Panc1 (cell line): ENCODE measurements at regions not wholly inside any gene's neighbourhood (a gene's known extent, or its start where the extent isn't known, plus 50 kb on each side); places are given as distances from the start of the nearest gene placed in this dataset.

Experiments used
- ATAC-seq: fragments of 200-7000 bp; cut with Tn5 transposase; 2 replicates; pipeline ENCODE4 v1.9.1; 2020; ENCODE audit warnings: mild to moderate bottlenecking, moderate library complexity
- BruUV-seq: library from RNA; stranded (reverse); fragments of 400-500 nt; replicated peaks from 2 replicates; lab custom pipeline; 2021; lab: Mats Ljungman, UMichigan
- CTCF ChIA-PET: fragments of 300-600 bp; sonication (Branson Sonifier 250); formaldehyde crosslinking; loops from one replicate; lab custom pipeline; 2022; ENCODE audit warnings: antibody characterized with exemption; lab: Charles Lee
- POLR2A ChIA-PET: fragments of 300-600 bp; sonication (Branson Sonifier 250); formaldehyde crosslinking; loops from one replicate; lab custom pipeline; 2022; ENCODE audit warnings: antibody characterized with exemption; lab: Charles Lee
- DNase-seq: peaks from one replicate; pipeline ENCODE4 v3.0.0-alpha.2; 2010; ENCODE audit warnings: low read depth, low spot score
- H3K27ac ChIP-seq: 2 replicates; pipeline ENCODE4 v1.5.1; 2011; ENCODE audit warnings: mild to moderate bottlenecking, low read length, inconsistent platforms
- H3K27me3 ChIP-seq: fragments of 200-500 bp; sonication (Bioruptor generic); 2 replicates; pipeline ENCODE4 v1.6.0; 2014; ENCODE audit warnings: low read length, inconsistent platforms; ENCODE audit not compliant: control insufficient read depth, insufficient read depth
- H3K36me3 ChIP-seq: fragments of 200-500 bp; sonication (Bioruptor generic); 2 replicates; pipeline ENCODE4 v1.5.1; 2014; ENCODE audit warnings: inconsistent platforms, mild to moderate bottlenecking, low read length, moderate library complexity; ENCODE audit not compliant: control insufficient read depth, insufficient read depth
- H3K4me1 ChIP-seq: 2 replicates; pipeline ENCODE4 v1.5.1; 2011; ENCODE audit warnings: inconsistent platforms, mild to moderate bottlenecking, low read length, moderate library complexity; ENCODE audit not compliant: control insufficient read depth, insufficient read depth
- H3K4me3 ChIP-seq, 2 experiments: 2 replicates each; pipeline ENCODE4 v1.5.1; 2011 to 2012; ENCODE audit warnings: low read depth in 2 of 2, low read length in 2 of 2, mild to moderate bottlenecking in 2 of 2, inconsistent platforms in 1 of 2, moderate library complexity in 1 of 2
- H3K9me3 ChIP-seq: fragments of 200-500 bp; sonication (Bioruptor generic); 2 replicates; pipeline ENCODE4 v1.5.1; 2014; ENCODE audit warnings: low read depth, mild to moderate bottlenecking, inconsistent platforms, low read length, moderate library complexity; ENCODE audit not compliant: control insufficient read depth, insufficient read depth
- POLR2AphosphoS5 ChIP-seq: IDR thresholded peaks from 2 replicates; pipeline ENCODE4 v1.6.1; 2012; ENCODE audit warnings: mild to moderate bottlenecking, low read depth, low read length, moderate library complexity
- SIN3A ChIP-seq: IDR thresholded peaks from 2 replicates; pipeline ENCODE4 v1.6.1; 2012; ENCODE audit warnings: low read depth, mild to moderate bottlenecking, low read length, moderate library complexity, borderline replicate concordance; ENCODE audit not compliant: insufficient read depth
- TCF7L2 ChIP-seq: IDR thresholded peaks from 2 replicates; pipeline ENCODE4 v1.6.1; 2011; ENCODE audit warnings: mild to moderate bottlenecking, low read depth, low read length, inconsistent platforms
- in situ Hi-C: cut with HindIII; loops from 2 replicates; pipeline ENCODE4 v1.10.0; 2016; ENCODE audit warnings: low sequenced_read_pairs, low pct_unique_long_range_greater_than_20kb
- intact Hi-C: fragments of 100-400 bp; cut with micrococcal nuclease; formaldehyde crosslinking; loops from one replicate; pipeline ENCODE4 v1.10.0; 2022; ENCODE audit not compliant: unreplicated experiment
- TF ChIP-seq, protein P1 (sequence below), 2 experiments: IDR thresholded peaks; 2 replicates each; pipeline ENCODE4 v1.6.1; 2011 to 2012; ENCODE audit warnings: low read depth in 2 of 2, control low read depth in 1 of 2, low read length in 1 of 2, mild to moderate bottlenecking in 1 of 2, moderate library complexity in 1 of 2; ENCODE audit not compliant: insufficient read depth in 1 of 2
- TF ChIP-seq, protein P2 (sequence below): fragments of 450-650 bp; IDR thresholded peaks from 2 replicates; pipeline ENCODE4 v1.5.1; 2017; ENCODE audit warnings: mild to moderate bottlenecking

GRCh38 chr2:34349527-34349926, 750.4 kb upstream of the FAM98A start:
- no peak overlapping the region for H3K4me3 ChIP-seq
- in situ Hi-C loops, result no loop called here
- no TSS peak for BruUV-seq
- no peak for TF ChIP-seq POLR2AphosphoS5
- DNase-seq (no peak), ATAC-seq (no peak)
- no peak overlapping the region for H3K27ac ChIP-seq
- intact Hi-C loops, result no loop called here
- no peaks in the 10 kb centered on the region for H3K36me3 ChIP-seq
- ChIA-PET POLR2A (no interaction called here), CTCF (no interaction called here)
- no peaks in the 10 kb centered on the region for H3K27me3 ChIP-seq
- H3K4me1 ChIP-seq, result no peaks in the 10 kb centered on the region
- no peaks in the 10 kb centered on the region for H3K9me3 ChIP-seq

GRCh38 chr2:34345030-34345429, 745.9 kb upstream of the FAM98A start:
- no peaks in the 10 kb centered on the region for H3K27me3 ChIP-seq
- no peaks in the 10 kb centered on the region for H3K4me1 ChIP-seq
- ChIA-PET CTCF (no interaction called here), POLR2A (no interaction called here)
- no peak for TF ChIP-seq POLR2AphosphoS5
- TF ChIP-seq, protein P1, sequence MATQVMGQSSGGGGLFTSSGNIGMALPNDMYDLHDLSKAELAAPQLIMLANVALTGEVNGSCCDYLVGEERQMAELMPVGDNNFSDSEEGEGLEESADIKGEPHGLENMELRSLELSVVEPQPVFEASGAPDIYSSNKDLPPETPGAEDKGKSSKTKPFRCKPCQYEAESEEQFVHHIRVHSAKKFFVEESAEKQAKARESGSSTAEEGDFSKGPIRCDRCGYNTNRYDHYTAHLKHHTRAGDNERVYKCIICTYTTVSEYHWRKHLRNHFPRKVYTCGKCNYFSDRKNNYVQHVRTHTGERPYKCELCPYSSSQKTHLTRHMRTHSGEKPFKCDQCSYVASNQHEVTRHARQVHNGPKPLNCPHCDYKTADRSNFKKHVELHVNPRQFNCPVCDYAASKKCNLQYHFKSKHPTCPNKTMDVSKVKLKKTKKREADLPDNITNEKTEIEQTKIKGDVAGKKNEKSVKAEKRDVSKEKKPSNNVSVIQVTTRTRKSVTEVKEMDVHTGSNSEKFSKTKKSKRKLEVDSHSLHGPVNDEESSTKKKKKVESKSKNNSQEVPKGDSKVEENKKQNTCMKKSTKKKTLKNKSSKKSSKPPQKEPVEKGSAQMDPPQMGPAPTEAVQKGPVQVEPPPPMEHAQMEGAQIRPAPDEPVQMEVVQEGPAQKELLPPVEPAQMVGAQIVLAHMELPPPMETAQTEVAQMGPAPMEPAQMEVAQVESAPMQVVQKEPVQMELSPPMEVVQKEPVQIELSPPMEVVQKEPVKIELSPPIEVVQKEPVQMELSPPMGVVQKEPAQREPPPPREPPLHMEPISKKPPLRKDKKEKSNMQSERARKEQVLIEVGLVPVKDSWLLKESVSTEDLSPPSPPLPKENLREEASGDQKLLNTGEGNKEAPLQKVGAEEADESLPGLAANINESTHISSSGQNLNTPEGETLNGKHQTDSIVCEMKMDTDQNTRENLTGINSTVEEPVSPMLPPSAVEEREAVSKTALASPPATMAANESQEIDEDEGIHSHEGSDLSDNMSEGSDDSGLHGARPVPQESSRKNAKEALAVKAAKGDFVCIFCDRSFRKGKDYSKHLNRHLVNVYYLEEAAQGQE (IDR thresholded peaks at IDR 0.05; ENCODE audit: insufficient read depth in 1 of 2, low read depth in 2 of 2, low read length in 1 of 2), result no peak
- TF ChIP-seq TCF7L2, result no peak
- TF ChIP-seq SIN3A, result no peak
- TF ChIP-seq, protein P2, sequence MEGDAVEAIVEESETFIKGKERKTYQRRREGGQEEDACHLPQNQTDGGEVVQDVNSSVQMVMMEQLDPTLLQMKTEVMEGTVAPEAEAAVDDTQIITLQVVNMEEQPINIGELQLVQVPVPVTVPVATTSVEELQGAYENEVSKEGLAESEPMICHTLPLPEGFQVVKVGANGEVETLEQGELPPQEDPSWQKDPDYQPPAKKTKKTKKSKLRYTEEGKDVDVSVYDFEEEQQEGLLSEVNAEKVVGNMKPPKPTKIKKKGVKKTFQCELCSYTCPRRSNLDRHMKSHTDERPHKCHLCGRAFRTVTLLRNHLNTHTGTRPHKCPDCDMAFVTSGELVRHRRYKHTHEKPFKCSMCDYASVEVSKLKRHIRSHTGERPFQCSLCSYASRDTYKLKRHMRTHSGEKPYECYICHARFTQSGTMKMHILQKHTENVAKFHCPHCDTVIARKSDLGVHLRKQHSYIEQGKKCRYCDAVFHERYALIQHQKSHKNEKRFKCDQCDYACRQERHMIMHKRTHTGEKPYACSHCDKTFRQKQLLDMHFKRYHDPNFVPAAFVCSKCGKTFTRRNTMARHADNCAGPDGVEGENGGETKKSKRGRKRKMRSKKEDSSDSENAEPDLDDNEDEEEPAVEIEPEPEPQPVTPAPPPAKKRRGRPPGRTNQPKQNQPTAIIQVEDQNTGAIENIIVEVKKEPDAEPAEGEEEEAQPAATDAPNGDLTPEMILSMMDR, result no peak
- intact Hi-C loops, result no loop called here
- H3K27ac ChIP-seq, result no peak overlapping the region
- DNase-seq (no peak), ATAC-seq (no peak)
- in situ Hi-C loops, result no loop called here
- BruUV-seq, result no TSS peak
- no peaks in the 10 kb centered on the region for H3K9me3 ChIP-seq
- no peaks in the 10 kb centered on the region for H3K36me3 ChIP-seq
- H3K4me3 ChIP-seq, result no peak overlapping the region

GRCh38 chr2:34340307-34340706, 741.2 kb upstream of the FAM98A start:
- DNase-seq (no peak), ATAC-seq (no peak)
- Histone ChIP-seq H3K27ac (no peak overlapping the region), H3K27me3 (no peaks in the 10 kb centered on the region), H3K4me3 (no peak overlapping the region), H3K4me1 (no peaks in the 10 kb centered on the region), H3K36me3 (no peaks in the 10 kb centered on the region), H3K9me3 (no peaks in the 10 kb centered on the region)
- no TSS peak for BruUV-seq
- no peak for TF ChIP-seq POLR2AphosphoS5
- TF ChIP-seq, protein P1 (IDR thresholded peaks at IDR 0.05; ENCODE audit: insufficient read depth in 1 of 2, low read depth in 2 of 2, low read length in 1 of 2), result no peak
- TF ChIP-seq, protein P2, result no peak
- POLR2A ChIA-PET, result no interaction called here
- in situ Hi-C loops (no loop called here), intact Hi-C loops (no loop called here)
- CTCF ChIA-PET, result no interaction called here
